LNCAP (cell line): ENCODE measurements at regions not wholly inside any gene's neighbourhood (a gene's known extent, or its start where the extent isn't known, plus 50 kb on each side); places are given as distances from the start of the nearest gene placed in this dataset.

Experiments used
- CTCF ChIP-seq: fragments of 450-650 bp; IDR thresholded peaks from 2 replicates; pipeline ENCODE4 v1.5.1; 2017; ENCODE audit warnings: mild to moderate bottlenecking

GRCh38 chr2:40043641-40044040 is 264.6 kb upstream of the THUMPD2 start:
- TF ChIP-seq CTCF, result no peak

- TF ChIP-seq CTCF, result no peak
These were observed 264.1 kb upstream of the THUMPD2 start for GRCh38 chr2:40043191-40043590.

- TF ChIP-seq CTCF, result no peak
These were observed 262.6 kb upstream of the THUMPD2 start for GRCh38 chr2:40041422-40042382.

- no peak for TF ChIP-seq CTCF
These were observed 260.5 kb upstream of the THUMPD2 start for GRCh38 chr2:40039549-40039948.

- no peak for TF ChIP-seq CTCF
These were observed 259.6 kb upstream of the THUMPD2 start for GRCh38 chr2:40038646-40039045.

- TF ChIP-seq CTCF, result no peak
These were observed 258.2 kb upstream of the THUMPD2 start for GRCh38 chr2:40037303-40037702.

GRCh38 chr2:40036241-40036640 is 257.2 kb upstream of the THUMPD2 start:
- no peak for TF ChIP-seq CTCF
